Skeletal muscle tissue (tissue), 3 donors: ENCODE measurements at regions not wholly inside any gene's neighbourhood (a gene's known extent, or its start where the extent isn't known, plus 50 kb on each side); places are given as distances from the start of the nearest gene placed in this dataset.

Source experiments
- H3K27ac ChIP-seq: one replicate; pipeline ENCODE4 v1.7.0; 2013; ENCODE audit warnings: mild to moderate bottlenecking, low read depth, low read length, inconsistent platforms
- H3K27me3 ChIP-seq, 3 donors: one replicate each; pipeline ENCODE4 v1.7.0; 2013; ENCODE audit warnings: low read length in 3 of 3; ENCODE audit not compliant: control insufficient read depth in 3 of 3, insufficient read depth in 3 of 3
- H3K36me3 ChIP-seq, 3 donors: one replicate each; pipeline ENCODE4 v1.7.0; 2013; ENCODE audit warnings: low read length in 3 of 3; ENCODE audit not compliant: control insufficient read depth in 3 of 3, insufficient read depth in 3 of 3
- H3K4me1 ChIP-seq, 3 donors: one replicate each; pipeline ENCODE4 v1.7.0; 2013; ENCODE audit warnings: low read length in 3 of 3, mild to moderate bottlenecking in 3 of 3; ENCODE audit not compliant: control insufficient read depth in 3 of 3, insufficient read depth in 3 of 3
- H3K4me3 ChIP-seq, 3 donors: one replicate each; pipeline ENCODE4 v1.7.0; 2013; ENCODE audit warnings: low read length in 3 of 3
- H3K9ac ChIP-seq, 3 donors: one replicate each; pipeline ENCODE4 v1.7.0; 2013; ENCODE audit warnings: low read length in 3 of 3, mild to moderate bottlenecking in 3 of 3, moderate library complexity in 2 of 3, low read depth in 1 of 3
- H3K9me3 ChIP-seq, 3 donors: one replicate each; pipeline ENCODE4 v1.7.0; 2013; ENCODE audit warnings: low read length in 3 of 3; ENCODE audit not compliant: control insufficient read depth in 3 of 3
- donor health status: Osteomylitis.

DNA sequence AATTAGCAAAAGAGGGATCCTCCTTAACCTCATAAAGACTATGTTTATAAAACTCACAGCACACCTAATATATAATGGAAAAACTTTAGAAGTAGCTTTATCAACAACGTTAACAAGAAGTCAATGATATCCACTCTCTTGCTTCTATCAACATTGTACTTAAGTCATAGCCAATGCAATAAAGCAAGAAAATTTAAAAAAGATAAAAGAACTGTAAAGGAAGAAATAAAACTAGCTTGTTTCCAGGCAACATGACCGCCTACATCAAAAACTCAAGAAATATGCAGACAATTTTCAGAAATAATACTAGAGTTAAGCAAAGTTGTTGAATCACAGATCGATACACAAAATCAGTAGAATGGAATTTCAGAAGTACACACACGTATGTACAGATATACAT is 375.5 kb upstream of the SPRED2 start:
- Histone ChIP-seq H3K9me3 (peaks cover 0 to 3% (median 0%) of the 10 kb centered on the region in 3 donors), H3K9ac (no peak overlapping the region), H3K27ac (no peak overlapping the region), H3K36me3 (no peaks in the 10 kb centered on the region), H3K4me1 (no peaks in the 10 kb centered on the region), H3K4me3 (no peak overlapping the region), H3K27me3 (no peaks in the 10 kb centered on the region)

DNA sequence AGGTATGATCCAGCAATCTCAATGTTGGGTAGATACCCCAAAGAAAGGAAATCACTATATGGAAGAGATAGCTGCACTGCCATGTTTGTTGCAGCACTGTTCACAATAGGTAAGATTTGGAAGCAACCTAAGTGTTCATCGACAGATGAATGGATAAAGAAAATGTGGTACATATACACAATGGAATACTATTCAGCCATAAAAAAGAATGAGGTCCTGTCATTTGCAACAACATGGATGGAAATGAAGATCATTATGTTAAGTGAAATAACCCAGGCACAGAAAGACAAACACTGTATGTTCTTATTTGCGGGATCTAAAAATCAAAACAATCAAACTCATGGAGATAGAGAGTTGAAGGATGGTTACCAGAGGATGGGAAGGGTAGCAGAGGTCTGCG is 372.4 kb upstream of the SPRED2 start:
- H3K9ac ChIP-seq = no peak overlapping the region
- no peaks in the 10 kb centered on the region for H3K36me3 ChIP-seq
- no peaks in the 10 kb centered on the region for H3K4me1 ChIP-seq
- no peaks in the 10 kb centered on the region for H3K27me3 ChIP-seq
- no peak overlapping the region for H3K4me3 ChIP-seq
- H3K27ac ChIP-seq = no peak overlapping the region
- H3K9me3 ChIP-seq = peaks cover 0 to 3% (median 0%) of the 10 kb centered on the region in 3 donors

DNA sequence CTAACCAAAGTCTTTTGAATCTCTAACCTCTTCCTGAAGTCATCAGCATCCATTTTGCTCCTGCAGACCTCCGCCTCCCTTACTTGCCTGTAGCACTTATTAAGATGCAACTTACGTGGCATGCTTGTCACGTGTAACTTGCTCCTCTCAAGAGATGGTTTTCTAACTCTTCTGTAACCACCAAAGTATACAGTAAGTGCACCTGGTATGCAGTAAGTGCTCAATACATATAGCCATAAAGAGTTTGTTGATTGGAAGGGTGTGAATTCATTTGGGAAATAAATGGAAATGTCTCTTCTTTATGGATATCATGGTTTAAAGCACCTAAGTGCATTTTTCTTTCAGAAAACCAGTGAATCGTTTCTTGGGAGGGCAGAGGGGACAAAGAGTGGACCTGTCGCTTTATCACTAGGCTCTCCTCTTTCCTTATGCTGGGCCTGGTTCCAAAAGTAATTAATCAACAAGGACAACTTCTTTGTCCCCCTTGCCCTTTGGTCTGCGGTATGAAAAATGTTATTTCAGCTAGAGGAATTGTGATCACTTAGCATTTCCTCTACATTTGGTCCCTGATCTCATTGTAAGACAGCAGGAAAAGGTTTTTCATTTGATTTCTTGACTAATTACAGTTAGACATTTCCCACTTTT is 370.0 kb upstream of the SPRED2 start:
- Histone ChIP-seq H3K9ac (no peak overlapping the region), H3K4me1 (no peaks in the 10 kb centered on the region), H3K4me3 (no peak overlapping the region), H3K9me3 (peaks cover 0 to 1% (median 0%) of the 10 kb centered on the region in 3 donors), H3K36me3 (no peaks in the 10 kb centered on the region), H3K27me3 (no peaks in the 10 kb centered on the region), H3K27ac (no peak overlapping the region)

DNA sequence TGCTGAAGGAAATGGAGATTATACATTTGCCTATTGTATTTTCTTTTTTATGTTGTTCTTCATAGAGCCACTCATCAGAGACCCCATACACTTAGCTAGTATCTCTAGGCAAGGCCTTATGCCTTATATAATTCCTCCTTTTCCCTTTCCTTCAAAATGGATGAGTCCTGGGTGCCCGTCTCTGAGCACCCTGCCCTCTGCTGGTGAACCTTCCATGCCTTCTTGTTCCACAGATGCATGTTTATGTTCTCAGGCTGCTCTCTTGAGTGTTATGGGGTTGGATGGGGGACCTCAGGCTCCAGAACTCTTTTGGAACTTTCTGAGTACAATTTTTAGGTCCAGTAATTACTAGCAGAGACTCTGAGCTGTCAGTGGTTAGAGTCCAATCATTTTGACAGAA is 368.6 kb upstream of the SPRED2 start:
- Histone ChIP-seq H3K4me3 (no peak overlapping the region), H3K9me3 (no peaks in the 10 kb centered on the region), H3K9ac (no peak overlapping the region), H3K27me3 (no peaks in the 10 kb centered on the region), H3K27ac (no peak overlapping the region), H3K4me1 (no peaks in the 10 kb centered on the region), H3K36me3 (no peaks in the 10 kb centered on the region)

DNA sequence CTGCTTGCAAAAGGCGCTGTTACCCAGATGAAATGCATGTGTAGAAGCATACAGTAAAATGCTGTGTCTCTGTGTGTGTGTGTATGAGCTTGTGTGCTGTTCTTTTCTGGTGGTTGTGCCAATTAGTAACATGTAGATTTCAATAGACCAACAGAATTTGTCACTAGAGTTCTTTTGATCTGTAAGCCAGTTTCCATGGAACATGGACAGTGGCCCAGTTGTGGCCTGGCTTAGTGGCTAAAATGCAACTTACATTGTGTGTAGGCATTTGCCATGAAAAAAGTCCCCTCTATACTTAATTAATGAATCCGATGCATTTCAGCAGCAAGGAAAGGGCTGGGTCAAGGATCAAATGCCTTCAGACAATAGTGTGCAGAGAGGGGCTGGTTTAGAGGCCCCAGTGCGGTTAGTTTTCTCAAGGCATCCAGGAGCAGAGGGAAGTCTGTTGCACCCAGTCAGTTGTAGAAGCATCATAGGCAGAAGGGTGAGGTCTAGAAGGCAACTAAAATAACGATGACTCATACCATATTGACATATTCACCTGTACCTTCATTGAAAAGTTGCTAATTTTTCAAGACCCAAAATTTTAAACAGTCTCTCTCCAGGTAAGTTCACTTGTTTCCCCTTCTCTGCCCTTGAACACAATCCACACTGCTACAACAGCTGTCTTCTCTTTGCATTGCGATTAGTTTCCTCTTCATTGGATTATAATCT is 366.9 kb upstream of the SPRED2 start:
- Histone ChIP-seq H3K4me1 (no peaks in the 10 kb centered on the region), H3K36me3 (no peaks in the 10 kb centered on the region), H3K27me3 (no peaks in the 10 kb centered on the region), H3K27ac (no peak overlapping the region), H3K4me3 (no peak overlapping the region), H3K9me3 (no peaks in the 10 kb centered on the region), H3K9ac (no peak overlapping the region)

DNA sequence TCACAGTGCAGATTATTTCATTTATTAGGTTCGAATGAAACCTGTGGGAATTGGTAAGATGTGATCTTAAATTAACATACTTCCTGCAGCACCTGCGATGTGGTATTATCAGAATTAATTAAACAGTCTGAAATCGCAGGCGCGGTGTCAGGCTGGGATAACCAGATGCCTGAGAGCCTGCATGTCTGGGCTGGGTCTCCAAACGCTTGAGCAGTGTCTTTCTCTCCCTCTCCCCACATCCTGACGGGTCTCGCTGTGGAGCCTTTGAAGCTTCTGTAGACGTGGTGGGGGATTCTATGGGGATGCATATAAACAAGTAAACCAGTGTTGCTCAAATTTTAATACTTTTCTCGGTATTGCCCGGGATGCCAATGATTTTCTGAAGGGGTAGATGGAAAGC is 366.2 kb upstream of the SPRED2 start:
- Histone ChIP-seq H3K27ac (no peak overlapping the region), H3K27me3 (no peaks in the 10 kb centered on the region), H3K36me3 (no peaks in the 10 kb centered on the region), H3K4me3 (no peak overlapping the region), H3K4me1 (no peaks in the 10 kb centered on the region), H3K9ac (no peak overlapping the region), H3K9me3 (no peaks in the 10 kb centered on the region)

DNA sequence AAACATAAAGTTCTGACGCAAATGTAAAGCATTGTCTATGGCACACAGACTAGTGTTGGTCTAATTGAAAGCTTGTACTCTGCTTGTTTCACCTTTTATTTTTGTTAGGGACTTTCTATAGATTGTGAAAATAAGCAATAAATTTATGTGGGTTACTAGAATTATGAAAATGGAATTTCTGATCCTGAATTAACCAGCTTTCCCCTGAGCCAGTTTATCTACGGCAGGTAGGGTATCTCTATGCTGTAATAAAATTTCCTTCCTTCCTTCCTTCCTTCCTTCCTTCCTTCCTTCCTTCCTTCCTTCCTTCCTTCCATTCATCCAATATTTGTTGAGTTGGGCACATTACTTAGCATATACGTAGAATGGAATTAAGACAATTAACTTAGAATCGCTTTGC is 362.6 kb upstream of the SPRED2 start:
- Histone ChIP-seq H3K4me1 (no peaks in the 10 kb centered on the region), H3K9me3 (no peaks in the 10 kb centered on the region)

DNA sequence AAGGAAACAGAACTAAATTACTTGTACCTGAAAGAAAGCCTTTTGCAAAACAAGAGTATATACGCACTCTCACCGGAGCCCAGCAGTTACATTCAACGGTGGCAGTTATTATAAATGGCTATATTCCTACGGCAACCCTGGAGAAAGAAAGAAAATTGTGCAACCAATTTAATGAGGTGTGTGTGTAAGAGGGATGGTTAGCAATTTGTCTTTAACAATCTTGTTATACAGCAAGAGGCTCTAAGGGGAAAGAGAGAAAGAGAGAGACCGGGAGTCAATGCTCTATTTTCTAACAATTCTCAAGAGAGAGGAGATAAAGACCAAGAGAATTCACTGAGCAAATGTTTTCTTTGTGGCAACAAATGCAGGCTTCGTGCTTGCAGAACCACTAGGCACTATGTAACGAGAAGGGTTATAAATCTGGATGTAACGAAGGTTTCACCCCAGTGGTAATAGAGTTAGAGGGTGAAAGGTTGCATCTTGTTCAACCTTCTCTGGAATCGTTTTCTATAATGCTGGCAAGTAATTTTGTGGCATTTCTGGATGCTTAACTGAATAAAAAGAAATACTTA is 359.1 kb upstream of the SPRED2 start:
- Histone ChIP-seq H3K9me3 (no peaks in the 10 kb centered on the region), H3K4me1 (no peaks in the 10 kb centered on the region), H3K36me3 (no peaks in the 10 kb centered on the region), H3K9ac (no peak overlapping the region), H3K27me3 (no peaks in the 10 kb centered on the region), H3K27ac (no peak overlapping the region), H3K4me3 (no peak overlapping the region)

More for the DNA sequence above, 362.6 kb upstream of the SPRED2 start:
- H3K27me3 ChIP-seq = no peaks in the 10 kb centered on the region
- H3K36me3 ChIP-seq = no peaks in the 10 kb centered on the region
- H3K27ac ChIP-seq = no peak overlapping the region
- no peak overlapping the region for H3K4me3 ChIP-seq
- no peak overlapping the region for H3K9ac ChIP-seq

DNA sequence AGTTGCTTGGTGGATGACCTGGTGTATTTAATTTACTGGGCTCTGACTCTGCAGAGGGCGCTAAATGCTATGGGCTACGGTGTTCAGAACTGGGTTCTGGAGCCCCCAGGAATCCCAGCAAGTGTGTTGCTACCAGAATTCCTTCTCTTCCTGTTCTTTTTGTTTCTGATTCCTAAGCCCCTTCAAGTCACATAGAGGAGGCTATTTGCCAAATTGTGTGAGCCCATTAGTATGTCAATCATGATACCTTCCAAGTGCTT is 358.2 kb upstream of the SPRED2 start:
- H3K27ac ChIP-seq = no peak overlapping the region
- H3K9ac ChIP-seq = no peak overlapping the region
- H3K27me3 ChIP-seq = no peaks in the 10 kb centered on the region
- no peaks in the 10 kb centered on the region for H3K4me1 ChIP-seq
- H3K36me3 ChIP-seq = no peaks in the 10 kb centered on the region
- H3K4me3 ChIP-seq = no peak overlapping the region
- no peaks in the 10 kb centered on the region for H3K9me3 ChIP-seq

DNA sequence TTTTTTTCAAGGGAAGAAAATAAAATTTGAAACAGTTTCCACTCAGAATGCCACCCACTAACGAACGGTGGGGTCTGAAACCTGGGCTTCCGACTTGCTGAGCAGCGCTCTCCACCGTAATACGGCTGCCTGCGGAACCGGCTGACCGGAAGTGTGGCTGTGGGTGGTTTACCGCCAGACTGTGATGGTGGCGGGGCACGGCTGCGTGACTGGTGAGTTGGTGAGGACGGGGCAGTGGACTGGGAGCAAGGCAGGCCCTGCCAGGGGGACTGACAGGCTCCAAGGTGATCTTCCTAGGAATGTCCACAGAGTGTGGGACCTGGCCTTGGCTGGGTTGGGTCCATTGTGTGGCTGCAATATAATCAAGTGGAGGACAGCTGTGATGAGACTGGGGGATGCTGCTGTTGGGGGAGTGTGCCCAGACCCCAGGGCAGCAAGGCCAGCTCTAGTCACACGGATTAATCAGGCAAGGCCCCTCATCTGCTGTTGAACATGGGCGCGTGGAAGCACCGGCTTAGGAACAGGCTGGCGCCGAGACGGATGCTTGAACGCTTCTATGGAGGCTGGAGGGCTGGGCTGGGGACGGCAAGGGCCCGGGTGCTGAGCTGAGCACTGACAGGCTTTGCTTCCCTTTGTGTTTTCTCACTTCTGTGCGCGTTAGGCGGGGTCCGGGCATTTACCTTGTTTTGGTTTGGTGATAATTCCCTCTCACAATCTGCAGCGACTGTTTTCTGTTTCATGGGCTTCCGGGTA is 357.7 kb upstream of the SPRED2 start:
- Histone ChIP-seq H3K9me3 (no peaks in the 10 kb centered on the region), H3K4me3 (no peak overlapping the region), H3K27ac (no peak overlapping the region), H3K36me3 (no peaks in the 10 kb centered on the region), H3K4me1 (no peaks in the 10 kb centered on the region), H3K9ac (no peak overlapping the region), H3K27me3 (no peaks in the 10 kb centered on the region)
